MM.1S (cell line): ENCODE measurements at regions not wholly inside any gene's neighbourhood (a gene's known extent, or its start where the extent isn't known, plus 50 kb on each side); places are given as distances from the start of the nearest gene placed in this dataset.
A peak's percentile ranks its signal among the peaks of the same experiment; 100 is the strongest.

Experiments
- DNase-seq: peaks from one replicate; pipeline ENCODE4 v3.0.0-alpha.2; 2015
- H2AFZ ChIP-seq: fragments of 300-600 bp; sonication (generic); 2 replicates; pipeline ENCODE4 v1.6.0; 2016; ENCODE audit warnings: antibody characterized with exemption, low read length
- H3F3A ChIP-seq: fragments of 300-600 bp; sonication (generic); 2 replicates; pipeline ENCODE4 v1.6.1; 2016; ENCODE audit warnings: mild to moderate bottlenecking, antibody characterized with exemption, low read length, moderate library complexity, mixed read lengths; ENCODE audit not compliant: insufficient read depth
- H3K27ac ChIP-seq: fragments of 300-600 bp; sonication (generic); 2 replicates; pipeline ENCODE4 v1.5.1; 2016; ENCODE audit warnings: mild to moderate bottlenecking, low read length
- H3K27me3 ChIP-seq: fragments of 300-600 bp; sonication (generic); replicated peaks from 2 replicates; pipeline ENCODE4 v1.6.0; 2016; ENCODE audit warnings: low read length; ENCODE audit not compliant: insufficient read depth
- H3K36me3 ChIP-seq: fragments of 300-600 bp; sonication (generic); replicated peaks from 2 replicates; pipeline ENCODE4 v1.6.1; 2016; ENCODE audit warnings: mild to moderate bottlenecking, low read length, mixed read lengths; ENCODE audit not compliant: insufficient read depth
- H3K4me1 ChIP-seq: fragments of 300-600 bp; sonication (generic); 2 replicates; pipeline ENCODE4 v1.6.1; 2016; ENCODE audit warnings: low read length, mixed read lengths
- H3K4me2 ChIP-seq: fragments of 300-600 bp; sonication (generic); 2 replicates; pipeline ENCODE4 v1.6.0; 2016; ENCODE audit warnings: low read depth, low read length
- H3K4me3 ChIP-seq: fragments of 300-600 bp; sonication (generic); 2 replicates; pipeline ENCODE4 v1.5.1; 2016; ENCODE audit warnings: low read length, mixed read lengths
- H3K79me2 ChIP-seq: fragments of 300-600 bp; sonication (generic); 2 replicates; pipeline ENCODE4 v1.6.1; 2016; ENCODE audit warnings: mixed run types, low read length, mixed read lengths
- H3K9ac ChIP-seq: fragments of 300-600 bp; sonication (generic); 2 replicates; pipeline ENCODE4 v1.6.1; 2016; ENCODE audit warnings: low read length, mixed read lengths
- H3K9me2 ChIP-seq: fragments of 300-600 bp; sonication (generic); replicated peaks from 2 replicates; pipeline ENCODE4 v1.6.1; 2016; ENCODE audit warnings: mild to moderate bottlenecking, low read length, mixed read lengths; ENCODE audit not compliant: insufficient read depth
- H3K9me3 ChIP-seq: fragments of 300-600 bp; sonication (generic); replicated peaks from 2 replicates; pipeline ENCODE4 v1.6.1; 2016; ENCODE audit warnings: mild to moderate bottlenecking, low read length, mixed read lengths; ENCODE audit not compliant: insufficient read depth
- H4K20me1 ChIP-seq: fragments of 300-600 bp; sonication (generic); 2 replicates; pipeline ENCODE4 v1.6.1; 2016; ENCODE audit warnings: mild to moderate bottlenecking, low read length, moderate library complexity, mixed read lengths; ENCODE audit not compliant: insufficient read depth
- EZH2 ChIP-seq: fragments of 300-600 bp; sonication (generic); optimal IDR thresholded peaks from 2 replicates; pipeline ENCODE3; 2017; ENCODE audit warnings: low read depth, mild to moderate bottlenecking, antibody characterized with exemption, low read length, mixed read lengths
- EZH2phosphoT487 ChIP-seq: fragments of 300-600 bp; sonication (generic); IDR thresholded peaks from 2 replicates; pipeline ENCODE4 v1.6.1; 2018; ENCODE audit warnings: antibody characterized with exemption, low read length
- TF ChIP-seq, protein P1 (sequence below): fragments of 300-600 bp; sonication (generic); IDR thresholded peaks from 2 replicates; pipeline ENCODE4 v1.5.1; 2016; ENCODE audit warnings: antibody characterized with exemption, low read length, mixed read lengths

- Histone ChIP-seq H3K4me1 (no peaks in the 10 kb centered on the region), H3K27ac (no peak overlapping the region), H3K36me3 (no peaks in the 10 kb centered on the region), H2AFZ (no peak overlapping the region), H3K9ac (no peak overlapping the region), H3K9me3 (no peaks in the 10 kb centered on the region), H3K4me3 (no peak overlapping the region), H3K79me2 (no peaks in the 10 kb centered on the region), H3F3A (no peaks in the 10 kb centered on the region), H4K20me1 (no peaks in the 10 kb centered on the region), H3K27me3 (no peaks in the 10 kb centered on the region), H3K4me2 (no peak overlapping the region), H3K9me2 (no peaks in the 10 kb centered on the region)
- DNase-seq, result no peak
- TF ChIP-seq, protein P1, sequence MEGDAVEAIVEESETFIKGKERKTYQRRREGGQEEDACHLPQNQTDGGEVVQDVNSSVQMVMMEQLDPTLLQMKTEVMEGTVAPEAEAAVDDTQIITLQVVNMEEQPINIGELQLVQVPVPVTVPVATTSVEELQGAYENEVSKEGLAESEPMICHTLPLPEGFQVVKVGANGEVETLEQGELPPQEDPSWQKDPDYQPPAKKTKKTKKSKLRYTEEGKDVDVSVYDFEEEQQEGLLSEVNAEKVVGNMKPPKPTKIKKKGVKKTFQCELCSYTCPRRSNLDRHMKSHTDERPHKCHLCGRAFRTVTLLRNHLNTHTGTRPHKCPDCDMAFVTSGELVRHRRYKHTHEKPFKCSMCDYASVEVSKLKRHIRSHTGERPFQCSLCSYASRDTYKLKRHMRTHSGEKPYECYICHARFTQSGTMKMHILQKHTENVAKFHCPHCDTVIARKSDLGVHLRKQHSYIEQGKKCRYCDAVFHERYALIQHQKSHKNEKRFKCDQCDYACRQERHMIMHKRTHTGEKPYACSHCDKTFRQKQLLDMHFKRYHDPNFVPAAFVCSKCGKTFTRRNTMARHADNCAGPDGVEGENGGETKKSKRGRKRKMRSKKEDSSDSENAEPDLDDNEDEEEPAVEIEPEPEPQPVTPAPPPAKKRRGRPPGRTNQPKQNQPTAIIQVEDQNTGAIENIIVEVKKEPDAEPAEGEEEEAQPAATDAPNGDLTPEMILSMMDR, result no peak
- TF ChIP-seq EZH2 (no peak), EZH2phosphoT487 (no peak)
Measured at GRCh38 chr4:136784326-136784725, 748.0 kb downstream of the PCDH18 start.

DNA sequence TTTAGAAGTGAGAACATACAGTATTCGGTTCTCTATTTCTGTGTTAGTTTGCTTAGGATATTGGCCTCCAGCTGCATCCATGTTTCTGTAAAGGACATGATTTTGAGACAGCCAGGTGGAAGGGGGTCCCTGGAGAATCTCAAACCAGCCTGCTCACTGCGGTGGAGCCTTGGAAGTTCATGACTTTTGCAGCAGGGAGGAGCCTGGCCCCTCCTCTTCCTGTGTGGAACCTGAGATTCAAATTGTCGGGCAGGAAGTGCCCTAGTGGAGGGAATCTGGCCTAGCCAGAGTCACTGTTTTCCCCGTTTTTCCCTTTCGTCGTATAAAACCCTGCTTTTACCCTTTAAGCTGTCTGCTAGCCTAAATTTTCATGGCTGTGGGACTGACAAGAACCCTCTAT is 762.6 kb downstream of the PCDH18 start:
- H3K4me2 ChIP-seq, result no peak overlapping the region
- 0 out of 2 replicates have a peak overlapping the region, but pooled peaks have one; percentile 27 for H2AFZ ChIP-seq
- no peaks in the 10 kb centered on the region for H3K27me3 ChIP-seq
- H3K79me2 ChIP-seq, result no peaks in the 10 kb centered on the region
- no peaks in the 10 kb centered on the region for H3K9me3 ChIP-seq
- H3F3A ChIP-seq, result no peaks in the 10 kb centered on the region
- no peak overlapping the region for H3K27ac ChIP-seq
- TF ChIP-seq, protein P1, result no peak
- TF ChIP-seq EZH2, result no peak
- no peak for TF ChIP-seq EZH2phosphoT487
- no peaks in the 10 kb centered on the region for H4K20me1 ChIP-seq
- H3K9me2 ChIP-seq, result no peaks in the 10 kb centered on the region
- no peak for DNase-seq
- H3K36me3 ChIP-seq, result no peaks in the 10 kb centered on the region
- no peak overlapping the region for H3K9ac ChIP-seq
- no peaks in the 10 kb centered on the region for H3K4me1 ChIP-seq
- no peak overlapping the region for H3K4me3 ChIP-seq

GRCh38 chr4:136768925-136769275 is 763.4 kb downstream of the PCDH18 start:
- Histone ChIP-seq H3K27me3 (no peaks in the 10 kb centered on the region), H3K36me3 (no peaks in the 10 kb centered on the region), H3K4me1 (no peaks in the 10 kb centered on the region), H3K4me2 (no peak overlapping the region), H4K20me1 (no peaks in the 10 kb centered on the region), H3K9ac (no peak overlapping the region), H3K27ac (no peak overlapping the region), H2AFZ (no peak overlapping the region), H3K4me3 (no peak overlapping the region), H3K9me2 (no peaks in the 10 kb centered on the region), H3K9me3 (no peaks in the 10 kb centered on the region), H3F3A (no peaks in the 10 kb centered on the region), H3K79me2 (no peaks in the 10 kb centered on the region)
- no peak for TF ChIP-seq EZH2phosphoT487
- no peak for TF ChIP-seq EZH2
- TF ChIP-seq, protein P1, result no peak
- DNase-seq, result no peak
